Esophagus mucosa (tissue), 1 donor: ENCODE measurements at regions not wholly inside any gene's neighbourhood (a gene's known extent, or its start where the extent isn't known, plus 50 kb on each side); places are given as distances from the start of the nearest gene placed in this dataset.

Source experiments
- ATAC-seq: fragments of 200-7000 bp; cut with Tn5 transposase; one replicate; pipeline ENCODE4 v1.9.1; 2020
- donor health status: DM: yes; HTN: yes; CAD: no.

DNA sequence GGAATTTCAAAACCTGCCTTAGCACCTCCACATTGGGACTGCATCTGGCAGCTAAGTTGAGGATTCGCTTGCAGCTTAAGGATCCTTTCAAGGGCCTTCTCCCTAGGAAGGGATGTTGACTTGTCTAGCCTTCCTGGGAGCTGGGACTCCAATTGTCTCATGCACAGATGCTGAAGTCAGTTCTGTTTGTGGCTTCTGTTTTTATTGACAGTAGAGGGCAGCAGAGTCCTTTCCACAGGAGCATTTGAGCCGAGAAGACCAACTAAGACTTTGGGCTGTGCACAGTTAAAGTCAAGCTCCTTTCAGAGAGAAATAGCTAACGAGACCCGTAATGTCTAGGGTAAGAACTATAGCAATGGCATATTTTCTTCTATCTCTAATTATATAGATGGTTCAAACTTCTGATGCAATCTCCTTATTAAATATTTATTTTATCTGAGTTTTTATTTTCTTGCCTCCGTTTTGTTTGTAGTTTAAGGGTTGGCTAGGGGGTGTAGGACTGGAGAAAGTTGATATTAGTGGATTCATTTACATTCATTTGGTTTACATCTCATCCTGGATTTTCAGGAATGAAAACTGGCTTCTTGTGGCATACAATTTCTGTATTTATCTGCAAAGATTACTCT lies 59.7 kb upstream of the KBTBD8 start:
- ATAC-seq, result peak; percentile 67

DNA sequence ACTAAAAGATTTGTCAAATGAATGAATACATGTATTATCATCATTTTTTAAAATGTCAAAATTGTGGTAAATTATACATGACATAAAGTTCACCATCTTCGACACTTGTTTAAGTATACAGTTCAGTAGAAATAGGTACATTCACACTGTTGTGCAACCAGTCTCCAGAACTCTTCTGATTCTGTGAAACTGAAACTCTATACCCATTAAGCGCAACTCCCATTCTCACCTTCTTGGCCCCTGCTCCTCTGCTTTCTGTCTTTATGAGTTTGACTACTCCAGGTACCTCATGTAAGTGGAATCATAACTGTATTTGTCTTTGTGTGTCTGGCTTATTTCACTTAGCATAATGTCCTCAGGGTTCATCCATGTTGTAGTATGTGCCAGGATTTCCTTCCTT lies 50.1 kb upstream of the KBTBD8 start:
- no peak for ATAC-seq
